ENCODE measurements at regions not wholly inside any gene's neighbourhood (a gene's known extent, or its start where the extent isn't known, plus 50 kb on each side); places are given as distances from the start of the nearest gene placed in this dataset.
A peak's percentile ranks its signal among the peaks of the same experiment; 100 is the strongest.
"Not testable (repeated sequence)": the region's sequence is repeated elsewhere in the genome, so short reads cannot be mapped to it uniquely, and the experiment has no call there.

DNA sequence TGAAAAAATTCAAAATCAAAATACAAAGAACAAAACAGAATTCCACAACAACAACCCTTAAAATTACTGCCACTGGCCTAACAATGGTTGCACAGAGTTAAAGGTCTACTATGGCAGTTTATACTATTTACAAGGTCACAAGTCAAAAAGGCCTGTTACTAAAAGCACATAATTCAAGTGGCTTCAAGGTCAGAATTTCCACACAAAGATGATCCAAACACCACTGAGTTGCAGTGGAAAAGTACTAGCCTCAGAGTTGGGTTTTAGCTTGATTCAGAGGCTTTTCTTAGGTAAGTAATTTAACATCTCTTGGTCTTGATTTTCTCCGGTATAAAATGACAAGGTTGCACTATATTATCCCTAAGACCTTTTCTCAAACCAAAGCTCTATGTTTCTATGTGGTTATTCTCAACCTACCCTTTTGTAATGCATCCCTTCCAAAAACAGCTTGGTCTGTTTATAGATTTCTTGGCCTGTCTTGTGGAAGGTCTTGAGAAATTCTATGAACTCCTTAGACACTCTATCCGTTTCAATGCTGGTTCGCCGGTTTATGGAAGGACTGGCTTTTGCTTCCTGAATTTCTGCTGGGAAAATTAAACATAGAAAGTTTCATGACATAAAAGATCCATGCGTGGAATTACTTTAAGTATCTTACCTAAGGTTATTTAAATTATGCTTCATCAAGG, 69.5 kb downstream of the MDH2 start:
- H3K9me3 Mint-ChIP-seq; H3K36me3 Mint-ChIP-seq (ENCODE audit: low read depth); intact Hi-C loops (cut with micrococcal nuclease); H3K4me3 Mint-ChIP-seq; CTCF ChIA-PET; H3K27ac Mint-ChIP-seq; H3K27me3 Mint-ChIP-seq (ENCODE audit: low read depth); DNase-seq: not testable (repeated sequence)
- H3K4me1 Mint-ChIP-seq (ENCODE audit: low read depth): peaks cover 11% of the 10 kb centered on the region

DNA sequence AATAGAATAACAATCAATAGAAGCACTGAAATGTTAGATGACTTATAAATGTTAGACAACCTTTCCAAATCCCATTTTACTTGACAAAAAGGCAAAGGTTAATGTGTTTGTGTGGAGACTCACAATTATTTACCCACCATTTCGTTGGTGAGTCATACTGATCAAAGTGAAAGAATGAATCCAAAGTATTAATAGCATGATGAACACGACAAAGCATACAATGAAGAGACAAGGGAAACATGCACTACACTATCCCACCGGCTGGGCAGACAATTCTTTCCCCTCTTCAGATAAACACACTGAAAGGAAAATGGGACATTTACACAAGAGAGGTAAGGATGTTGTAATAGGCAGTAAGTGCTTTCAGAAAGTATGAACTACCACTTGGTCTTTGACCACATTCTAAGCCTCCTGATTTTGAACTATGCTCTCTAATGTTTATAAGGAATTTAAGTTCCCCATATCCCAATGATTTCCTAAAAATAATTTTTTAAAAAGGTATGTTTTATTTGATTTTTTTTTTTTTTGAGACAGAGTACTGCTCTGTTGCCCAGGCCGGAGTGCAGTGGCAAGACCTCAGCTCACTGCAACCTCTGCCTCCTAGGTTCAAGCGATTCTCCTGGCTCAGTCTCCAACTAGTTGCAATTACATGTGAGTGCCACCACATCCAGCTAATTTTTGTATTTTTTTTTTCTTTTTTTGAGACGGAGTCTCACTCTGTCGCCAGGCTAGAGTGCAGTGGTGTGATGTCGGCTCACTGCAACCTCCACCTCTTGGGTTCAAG, 70.5 kb downstream of the MDH2 start:
- CTCF ChIA-PET: interaction anchor here (0.6 kb wide), 1 partner anchor 44 kb away, joined by 5 read pairs; no protein-coding TSS in a partner anchor

DNA sequence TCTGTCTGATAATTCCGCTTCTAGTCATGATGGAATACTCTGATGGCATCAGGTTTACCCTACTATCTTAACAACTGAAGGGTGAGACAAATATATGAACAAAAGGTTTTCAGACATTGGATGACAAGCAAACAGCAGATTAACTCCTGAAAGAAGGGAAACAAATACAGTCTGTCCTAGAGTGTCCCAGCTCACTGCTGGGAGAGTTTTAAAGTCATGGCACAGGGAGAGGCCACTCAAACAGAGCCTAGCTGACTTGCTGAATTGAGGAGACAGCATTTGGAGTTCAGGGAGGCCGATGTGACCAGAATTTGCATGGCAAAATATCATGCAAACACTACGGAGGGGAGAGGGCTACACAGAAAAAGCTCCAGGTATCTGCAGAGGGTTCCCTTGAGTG, 73.1 kb downstream of the MDH2 start:
- Mint-ChIP-seq H3K9me3 (no peaks in the 10 kb centered on the region), H3K36me3 (ENCODE audit: low read depth) (no peaks in the 10 kb centered on the region), H3K27me3 (ENCODE audit: low read depth) (no peaks in the 10 kb centered on the region), H3K4me1 (ENCODE audit: low read depth) (peaks cover 16% of the 10 kb centered on the region), H3K27ac (no peak overlapping the region), H3K4me3 (no peak overlapping the region)
- CTCF ChIA-PET: no interaction called here
- no peak for DNase-seq
- intact Hi-C loops (cut with micrococcal nuclease): no loop called here

More for the DNA sequence above, 70.5 kb downstream of the MDH2 start:
- intact Hi-C loops (cut with micrococcal nuclease); H3K36me3 Mint-ChIP-seq (ENCODE audit: low read depth); H3K27me3 Mint-ChIP-seq (ENCODE audit: low read depth); DNase-seq; H3K9me3 Mint-ChIP-seq; H3K4me3 Mint-ChIP-seq; H3K27ac Mint-ChIP-seq: not testable (repeated sequence)
- peaks cover 16% of the 10 kb centered on the region for H3K4me1 Mint-ChIP-seq (ENCODE audit: low read depth)

DNA sequence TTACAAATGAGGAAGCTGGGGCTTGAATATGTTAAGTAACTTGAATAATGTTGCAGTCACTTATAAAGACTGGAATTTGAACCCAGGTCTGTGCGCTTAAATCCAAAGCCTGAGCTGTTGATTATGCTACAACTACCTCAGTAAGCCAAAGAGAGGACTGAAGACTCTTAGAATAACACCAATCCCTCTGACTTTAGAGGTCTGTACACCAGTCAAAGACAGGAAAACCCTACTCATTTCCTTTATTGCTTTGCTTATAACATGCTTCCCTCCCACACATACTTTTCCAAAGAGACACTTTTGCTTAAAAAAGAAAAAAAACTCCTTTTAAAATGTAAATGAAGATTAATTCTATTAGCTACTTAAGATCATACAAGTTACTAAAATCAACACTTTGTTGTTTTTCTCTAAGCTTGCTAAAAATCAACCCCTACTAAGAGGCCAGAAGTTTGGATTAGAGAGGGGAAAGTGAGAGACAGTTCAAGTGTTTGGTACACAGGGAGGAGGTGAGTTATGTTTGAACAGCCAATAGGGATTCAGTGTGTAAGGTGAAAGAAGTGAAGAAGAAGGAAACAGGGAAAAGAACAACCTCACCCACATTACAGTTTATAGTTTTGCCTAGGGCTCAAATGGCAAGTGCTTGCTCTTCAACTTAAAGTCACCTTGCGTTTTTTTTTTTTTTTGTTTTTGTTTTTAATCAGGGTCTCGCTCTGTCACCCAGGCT, 74.8 kb downstream of the MDH2 start:
- Mint-ChIP-seq H3K36me3 (ENCODE audit: low read depth) (no peaks in the 10 kb centered on the region), H3K4me3 (no peak overlapping the region), H3K4me1 (ENCODE audit: low read depth) (peaks cover 16% of the 10 kb centered on the region), H3K9me3 (no peaks in the 10 kb centered on the region), H3K27ac (no peak overlapping the region), H3K27me3 (ENCODE audit: low read depth) (no peaks in the 10 kb centered on the region)
- CTCF ChIA-PET: interaction anchor here (0.6 to 0.9 kb wide), 3 partner anchors 10 to 140 kb away, joined by 3 to 5 read pairs (median 4); no protein-coding TSS in a partner anchor
- intact Hi-C loops (cut with micrococcal nuclease): no loop called here
- DNase-seq: no peak

DNA sequence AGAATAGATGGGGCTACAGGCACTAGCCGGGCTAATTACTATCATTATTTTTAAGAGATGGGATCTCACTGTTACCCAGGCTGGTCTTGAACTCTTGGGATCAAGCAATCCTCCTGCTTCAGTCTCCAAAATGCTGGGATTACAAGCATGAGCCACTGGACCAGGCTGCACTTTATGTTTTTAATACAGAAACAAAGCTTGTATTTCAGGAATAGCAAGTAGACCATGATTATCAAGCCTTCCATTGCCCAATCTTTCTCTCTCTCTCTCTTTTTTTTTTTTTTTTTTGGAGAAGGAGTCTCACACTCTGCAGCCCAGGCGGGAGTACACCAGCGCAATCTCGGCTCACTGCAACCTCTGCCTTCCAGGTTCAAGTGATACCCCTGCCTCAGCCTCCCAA, 75.4 kb downstream of the MDH2 start:
- CTCF ChIA-PET: interaction anchor here (0.6 to 1.2 kb wide), 2 partner anchors 26 to 139 kb away, joined by 5 read pairs; no protein-coding TSS in a partner anchor
- Mint-ChIP-seq H3K36me3 (ENCODE audit: low read depth) (no peaks in the 10 kb centered on the region), H3K27me3 (ENCODE audit: low read depth) (no peaks in the 10 kb centered on the region), H3K4me1 (ENCODE audit: low read depth) (peaks cover 16% of the 10 kb centered on the region), H3K27ac (no peak overlapping the region), H3K9me3 (no peaks in the 10 kb centered on the region), H3K4me3 (no peak overlapping the region)
- no peak for DNase-seq
- intact Hi-C loops (cut with micrococcal nuclease): no loop called here

DNA sequence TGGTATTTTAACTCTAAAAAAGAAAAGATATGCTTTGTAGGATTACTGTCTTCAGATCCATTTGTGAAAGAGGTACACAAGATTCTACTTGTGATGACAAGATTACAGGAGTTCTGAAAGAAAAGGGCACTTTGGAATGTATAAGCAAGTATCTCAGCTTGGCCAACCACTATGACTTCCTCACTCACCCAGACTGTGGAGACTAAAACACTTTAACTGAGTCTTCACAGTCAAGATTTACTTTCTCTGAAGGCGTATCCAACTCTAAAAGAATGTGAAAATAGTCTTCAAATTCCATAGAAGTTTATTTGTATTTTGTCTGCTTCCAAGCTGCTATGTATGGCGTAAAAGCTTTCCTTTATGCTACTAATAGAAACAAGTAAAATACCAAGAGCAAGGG, 76.1 kb upstream of the SRRM3 start:
- no peaks in the 10 kb centered on the region for H3K9me3 Mint-ChIP-seq

DNA sequence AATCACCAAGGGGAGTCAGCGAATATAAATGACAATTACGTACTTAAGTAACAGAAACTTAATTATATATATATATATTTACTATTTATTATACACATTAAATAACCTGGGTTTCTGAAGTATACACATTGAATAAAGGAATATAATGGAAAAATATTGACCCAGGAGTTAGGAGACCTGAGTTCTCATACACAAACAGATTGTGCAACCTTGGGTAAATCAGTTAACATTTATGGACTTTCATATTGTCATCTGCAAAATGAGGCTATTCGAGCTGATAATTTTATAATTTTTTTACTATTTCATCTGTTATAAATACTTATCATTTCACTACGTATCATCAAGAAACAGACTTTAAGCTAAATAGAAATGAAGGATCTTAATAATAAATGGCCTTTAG, 75.1 kb upstream of the SRRM3 start:
- Mint-ChIP-seq H3K36me3 (ENCODE audit: low read depth) (no peaks in the 10 kb centered on the region), H3K27me3 (ENCODE audit: low read depth) (no peaks in the 10 kb centered on the region), H3K4me3 (no peak overlapping the region), H3K4me1 (ENCODE audit: low read depth) (peaks cover 13% of the 10 kb centered on the region), H3K9me3 (no peaks in the 10 kb centered on the region), H3K27ac (no peak overlapping the region)
- intact Hi-C loops (cut with micrococcal nuclease): no loop called here
- DNase-seq: no peak
- CTCF ChIA-PET: interaction anchor here (0.5 to 1.3 kb wide), 2 partner anchors 21 to 187 kb away, joined by 3 read pairs; no protein-coding TSS in a partner anchor

More for the DNA sequence above, 76.1 kb upstream of the SRRM3 start:
- Mint-ChIP-seq H3K27ac (no peak overlapping the region), H3K27me3 (ENCODE audit: low read depth) (no peaks in the 10 kb centered on the region), H3K4me3 (no peak overlapping the region), H3K4me1 (ENCODE audit: low read depth) (peaks cover 16% of the 10 kb centered on the region), H3K36me3 (ENCODE audit: low read depth) (no peaks in the 10 kb centered on the region)
- intact Hi-C loops (cut with micrococcal nuclease): no loop called here
- DNase-seq: no peak
- CTCF ChIA-PET: interaction anchor here (0.6 kb wide), 2 partner anchors 137 to 207 kb away, joined by 3 to 6 read pairs; no protein-coding TSS in a partner anchor

DNA sequence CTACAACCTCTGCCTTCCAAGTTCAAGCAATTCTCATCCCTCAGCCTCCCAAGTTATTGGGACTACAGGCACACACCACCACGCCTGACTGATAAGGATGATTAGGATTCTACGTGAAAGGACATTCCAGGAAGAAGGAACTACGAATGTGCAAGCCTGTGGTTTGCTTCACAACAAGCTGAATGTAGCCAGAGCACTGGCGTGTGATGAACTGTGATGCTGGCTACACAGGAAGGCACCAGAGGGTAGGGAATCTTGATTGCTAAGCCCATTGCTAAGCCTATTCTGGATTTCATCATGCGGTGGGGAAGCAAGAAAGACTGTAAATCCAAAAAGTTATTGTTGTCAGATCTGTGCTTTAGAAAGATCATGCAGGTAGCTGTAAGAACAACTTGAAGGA, 72.3 kb upstream of the SRRM3 start:
- DNase-seq: no peak
- intact Hi-C loops (cut with micrococcal nuclease): no loop called here
- Mint-ChIP-seq H3K4me3 (no peak overlapping the region), H3K27ac (no peak overlapping the region), H3K9me3 (no peaks in the 10 kb centered on the region), H3K36me3 (ENCODE audit: low read depth) (no peaks in the 10 kb centered on the region), H3K27me3 (ENCODE audit: low read depth) (no peaks in the 10 kb centered on the region), H3K4me1 (ENCODE audit: low read depth) (peaks cover 19% of the 10 kb centered on the region)
- CTCF ChIA-PET: interaction anchor here (0.7 to 1.2 kb wide), 3 partner anchors 15 to 214 kb away, joined by 3 read pairs; no protein-coding TSS in a partner anchor

DNA sequence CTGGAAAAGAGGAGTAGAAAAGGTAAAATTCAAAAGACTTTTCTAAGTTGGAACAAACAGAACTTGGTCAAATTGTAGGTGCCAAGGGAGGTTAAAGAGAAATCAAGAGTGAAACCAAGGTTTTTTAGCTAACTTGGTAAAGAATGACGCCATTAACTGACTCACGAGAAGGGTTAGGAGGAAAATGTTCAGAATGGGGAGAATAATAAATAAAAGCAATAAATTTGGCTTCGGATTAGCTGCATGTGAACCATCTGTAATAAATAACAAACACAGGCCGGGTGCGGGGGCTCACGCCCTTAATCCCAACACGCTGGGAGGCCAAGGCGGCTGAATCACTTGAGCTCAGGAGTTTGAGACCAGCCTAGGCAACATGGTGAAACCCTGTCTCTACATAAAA, 71.9 kb upstream of the SRRM3 start:
- Mint-ChIP-seq H3K4me3 (no peak overlapping the region), H3K36me3 (ENCODE audit: low read depth) (no peaks in the 10 kb centered on the region), H3K4me1 (ENCODE audit: low read depth) (peaks cover 19% of the 10 kb centered on the region), H3K27ac (no peak overlapping the region), H3K9me3 (no peaks in the 10 kb centered on the region), H3K27me3 (ENCODE audit: low read depth) (no peaks in the 10 kb centered on the region)
- DNase-seq: no peak
- intact Hi-C loops (cut with micrococcal nuclease): loop anchor here (1.0 to 5.0 kb wide), 5 partner anchors 61 to 132 kb away; partner anchors contain the start of gene MDH2
- CTCF ChIA-PET: interaction anchor here (0.9 to 1.2 kb wide), 3 partner anchors 30 to 80 kb away, joined by 3 read pairs; no protein-coding TSS in a partner anchor

DNA sequence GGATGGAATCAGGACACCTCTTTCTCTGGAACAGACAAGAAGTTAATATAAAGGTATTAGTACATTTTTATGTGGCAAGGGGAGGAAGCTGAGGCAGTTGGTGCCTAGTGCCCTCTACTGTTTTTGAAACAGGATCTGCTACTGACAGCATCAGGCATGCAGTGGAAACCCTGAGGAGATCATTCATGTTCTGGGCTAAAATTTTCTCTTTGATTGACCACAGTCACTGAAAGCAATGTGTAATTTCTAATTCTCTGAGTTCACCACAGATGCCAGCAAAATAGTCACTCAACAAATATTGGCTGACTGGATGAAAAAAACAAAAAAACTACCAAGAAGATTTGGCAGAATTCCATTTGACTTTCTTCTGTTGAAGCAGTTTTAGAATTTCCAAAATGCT, 71.0 kb upstream of the SRRM3 start:
- H3K4me3 Mint-ChIP-seq; H3K9me3 Mint-ChIP-seq; H3K27me3 Mint-ChIP-seq (ENCODE audit: low read depth); H3K36me3 Mint-ChIP-seq (ENCODE audit: low read depth): not testable (repeated sequence)
- H3K27ac Mint-ChIP-seq: peak overlapping the region; percentile 31
- peaks cover 19% of the 10 kb centered on the region for H3K4me1 Mint-ChIP-seq (ENCODE audit: low read depth)
- CTCF ChIA-PET: interaction anchor here (0.9 to 1.2 kb wide), 2 partner anchors 29 to 55 kb away, joined by 3 read pairs; no protein-coding TSS in a partner anchor
- intact Hi-C loops (cut with micrococcal nuclease): loop anchor here (1.0 to 5.0 kb wide), 5 partner anchors 61 to 132 kb away; partner anchors contain the start of gene MDH2
- peak; percentile 43 for DNase-seq

DNA sequence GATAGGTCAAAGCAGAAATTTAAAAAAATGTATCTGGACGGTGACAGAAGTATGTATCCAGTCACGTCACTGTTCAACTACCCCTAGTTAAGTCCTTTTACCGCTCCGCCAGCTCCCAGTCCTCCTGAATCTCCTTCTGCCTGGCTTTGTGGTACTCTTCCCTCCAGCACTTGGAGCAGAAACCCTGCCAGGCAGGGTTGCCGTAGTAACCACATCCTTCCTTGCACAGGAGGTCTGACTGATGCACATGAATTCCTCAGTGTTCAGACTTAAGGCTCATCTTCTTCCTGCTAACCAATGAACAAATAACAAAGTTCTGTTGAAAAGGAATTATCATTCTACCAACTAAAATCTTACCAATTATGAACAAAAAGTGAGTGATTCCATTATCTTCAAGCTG, 69.8 kb upstream of the SRRM3 start:
- DNase-seq; H3K36me3 Mint-ChIP-seq (ENCODE audit: low read depth); H3K27ac Mint-ChIP-seq; H3K4me3 Mint-ChIP-seq; H3K27me3 Mint-ChIP-seq (ENCODE audit: low read depth); H3K9me3 Mint-ChIP-seq: not testable (repeated sequence)
- CTCF ChIA-PET: interaction anchor here (0.8 kb wide), 1 partner anchor 182 kb away, joined by 3 read pairs; no protein-coding TSS in a partner anchor
- H3K4me1 Mint-ChIP-seq (ENCODE audit: low read depth): peaks cover 19% of the 10 kb centered on the region
- intact Hi-C loops (cut with micrococcal nuclease): loop anchor here (2.0 to 5.0 kb wide), 4 partner anchors 103 to 265 kb away; no protein-coding TSS in a partner anchor

Measured in activated naive CD4-positive, alpha-beta T cell treated with anti-CD3 and anti-CD28 coated beads for 36 hours (primary cell).